ENCODE measurements at regions not wholly inside any gene's neighbourhood (a gene's known extent, or its start where the extent isn't known, plus 50 kb on each side); places are given as distances from the start of the nearest gene placed in this dataset.

- TF ChIP-seq CTCF (IDR thresholded peaks at IDR 0.05; ENCODE audit: low read length), result no peak
- TF ChIP-seq EZH2phosphoT487 (IDR thresholded peaks at IDR 0.05; ENCODE audit: low read length), result no peak
Measured at GRCh38 chr21:32140151-32140550, 138.7 kb downstream of the MIS18A start.

All from MM.1S (cell line).